ENCODE measurements at regions not wholly inside any gene's neighbourhood (a gene's known extent, or its start where the extent isn't known, plus 50 kb on each side); places are given as distances from the start of the nearest gene placed in this dataset.

DNA sequence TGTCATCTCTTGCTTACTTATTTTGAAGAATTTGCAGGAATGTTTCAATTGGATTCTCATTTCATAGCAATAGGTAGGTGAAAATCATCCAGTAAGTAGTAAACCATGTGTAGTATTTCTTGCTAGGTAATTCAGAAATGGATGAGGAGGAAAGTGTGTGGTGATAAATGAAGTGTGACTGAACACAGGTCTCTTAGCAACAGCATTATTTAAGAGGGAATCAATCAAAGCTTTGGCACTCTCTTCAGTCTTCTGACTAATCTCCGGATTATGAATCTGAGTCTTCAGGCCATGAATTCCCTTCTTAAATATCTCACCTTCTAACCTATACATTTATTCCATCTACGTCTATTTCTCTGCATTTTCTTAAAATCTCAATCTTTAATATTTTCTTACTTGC lies 55.8 kb upstream of the ARHGAP24 start:
- intact Hi-C loops (cut with DNase I), result no loop called here
- 94 to 100% (median 96%) methylated on average over 2 of the region's 2 CpGs for WGBS, 4 donors
- H3K4me3 ChIP-seq, result no peak overlapping the region
- peaks cover 0 to 12% (median 0%) of the 10 kb centered on the region in 12 donors for H3K4me1 ChIP-seq
- H3K27me3 ChIP-seq, result no peaks in the 10 kb centered on the region
- no peaks in the 10 kb centered on the region for H3K36me3 ChIP-seq
- TF ChIP-seq, protein P1, sequence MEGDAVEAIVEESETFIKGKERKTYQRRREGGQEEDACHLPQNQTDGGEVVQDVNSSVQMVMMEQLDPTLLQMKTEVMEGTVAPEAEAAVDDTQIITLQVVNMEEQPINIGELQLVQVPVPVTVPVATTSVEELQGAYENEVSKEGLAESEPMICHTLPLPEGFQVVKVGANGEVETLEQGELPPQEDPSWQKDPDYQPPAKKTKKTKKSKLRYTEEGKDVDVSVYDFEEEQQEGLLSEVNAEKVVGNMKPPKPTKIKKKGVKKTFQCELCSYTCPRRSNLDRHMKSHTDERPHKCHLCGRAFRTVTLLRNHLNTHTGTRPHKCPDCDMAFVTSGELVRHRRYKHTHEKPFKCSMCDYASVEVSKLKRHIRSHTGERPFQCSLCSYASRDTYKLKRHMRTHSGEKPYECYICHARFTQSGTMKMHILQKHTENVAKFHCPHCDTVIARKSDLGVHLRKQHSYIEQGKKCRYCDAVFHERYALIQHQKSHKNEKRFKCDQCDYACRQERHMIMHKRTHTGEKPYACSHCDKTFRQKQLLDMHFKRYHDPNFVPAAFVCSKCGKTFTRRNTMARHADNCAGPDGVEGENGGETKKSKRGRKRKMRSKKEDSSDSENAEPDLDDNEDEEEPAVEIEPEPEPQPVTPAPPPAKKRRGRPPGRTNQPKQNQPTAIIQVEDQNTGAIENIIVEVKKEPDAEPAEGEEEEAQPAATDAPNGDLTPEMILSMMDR (IDR thresholded peaks at IDR 0.05), result no peak
- no peak for TF ChIP-seq POLR2A (IDR thresholded peaks at IDR 0.05)
- no peak overlapping the region for H3K27ac ChIP-seq
- no peaks in the 10 kb centered on the region for H3K9me3 ChIP-seq
- no peak for DNase-seq
- no peak for ATAC-seq

DNA sequence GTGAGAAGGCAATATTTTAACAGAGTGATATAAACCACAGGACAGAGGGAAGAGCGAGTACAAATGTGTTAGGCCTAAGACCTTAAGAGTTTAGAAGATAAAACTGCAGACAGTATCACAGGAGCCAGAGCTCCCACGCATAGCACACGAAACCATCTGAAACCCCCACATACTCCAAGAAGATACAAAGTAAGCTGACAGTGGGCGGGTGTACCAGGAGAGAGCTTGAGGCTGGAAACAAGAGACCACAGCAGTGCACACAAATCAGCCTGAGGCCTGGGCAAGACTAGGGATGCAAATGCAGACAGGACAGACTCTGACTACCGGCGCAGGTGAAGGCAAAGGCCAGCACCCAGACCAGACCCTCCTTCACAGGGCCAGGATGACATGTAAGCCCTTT lies 54.1 kb upstream of the ARHGAP24 start:
- WGBS, 4 donors, result 63 to 70% (median 68%) methylated on average over 6 of the region's 6 CpGs
- intact Hi-C loops (cut with DNase I), result no loop called here
- ATAC-seq (peak in 1 of 4 donors; percentile 30), DNase-seq (no peak)
- TF ChIP-seq, protein P1 (IDR thresholded peaks at IDR 0.05), result no peak
- TF ChIP-seq POLR2A (IDR thresholded peaks at IDR 0.05), result no peak
- H3K4me3 ChIP-seq, result no peak overlapping the region
- H3K27me3 ChIP-seq, result no peaks in the 10 kb centered on the region
- H3K27ac ChIP-seq, result peak overlapping the region in 1 of 12 donors; percentile 18
- no peaks in the 10 kb centered on the region for H3K36me3 ChIP-seq
- H3K9me3 ChIP-seq, result no peaks in the 10 kb centered on the region
- H3K4me1 ChIP-seq, result peaks cover 0 to 12% (median 0%) of the 10 kb centered on the region in 12 donors

DNA sequence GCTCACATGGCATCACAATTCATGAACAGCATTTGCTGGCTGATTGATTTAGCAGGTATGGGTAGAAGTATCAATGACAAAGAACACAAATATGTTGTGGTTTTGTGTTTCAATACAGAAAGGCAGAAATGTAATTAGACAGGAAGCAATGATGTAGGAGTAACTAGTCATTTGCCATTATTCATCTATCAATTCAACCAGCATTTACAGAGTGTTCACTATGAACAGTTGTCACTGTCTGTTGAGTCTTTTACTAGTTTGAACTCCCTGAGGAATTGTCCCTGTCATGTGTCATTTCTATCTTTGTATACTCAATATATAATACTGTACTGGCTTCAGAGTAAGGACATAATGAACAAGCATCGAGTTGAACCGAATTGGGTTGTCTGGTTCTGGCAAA lies 51.5 kb upstream of the ARHGAP24 start:
- no peak for DNase-seq
- intact Hi-C loops (cut with DNase I), result no loop called here
- no peak for TF ChIP-seq POLR2A (IDR thresholded peaks at IDR 0.05)
- TF ChIP-seq, protein P1 (IDR thresholded peaks at IDR 0.05), result no peak
- Histone ChIP-seq H3K4me3 (no peak overlapping the region), H3K27me3 (no peaks in the 10 kb centered on the region), H3K9me3 (no peaks in the 10 kb centered on the region), H3K4me1 (peaks cover 0 to 22% (median 0%) of the 10 kb centered on the region in 12 donors), H3K27ac (no peak overlapping the region), H3K36me3 (no peaks in the 10 kb centered on the region)
- ATAC-seq, result no peak
- 58 to 70% (median 63%) methylated on average over 2 of the region's 2 CpGs for WGBS, 4 donors
